ENCODE measurements at regions not wholly inside any gene's neighbourhood (a gene's known extent, or its start where the extent isn't known, plus 50 kb on each side); places are given as distances from the start of the nearest gene placed in this dataset.
A peak's percentile ranks its signal among the peaks of the same experiment; 100 is the strongest.
"Not testable (repeated sequence)": the region's sequence is repeated elsewhere in the genome, so short reads cannot be mapped to it uniquely, and the experiment has no call there.

- H3K27ac ChIP-seq (ENCODE audit: low read length): no peak overlapping the region
- no CpG with 5 or more reads among the region's 3 CpGs for WGBS (ENCODE audit: insufficient coverage)
These were observed 224.9 kb upstream of the SLC16A7 start for GRCh38 chr12:59370933-59371332.

DNA sequence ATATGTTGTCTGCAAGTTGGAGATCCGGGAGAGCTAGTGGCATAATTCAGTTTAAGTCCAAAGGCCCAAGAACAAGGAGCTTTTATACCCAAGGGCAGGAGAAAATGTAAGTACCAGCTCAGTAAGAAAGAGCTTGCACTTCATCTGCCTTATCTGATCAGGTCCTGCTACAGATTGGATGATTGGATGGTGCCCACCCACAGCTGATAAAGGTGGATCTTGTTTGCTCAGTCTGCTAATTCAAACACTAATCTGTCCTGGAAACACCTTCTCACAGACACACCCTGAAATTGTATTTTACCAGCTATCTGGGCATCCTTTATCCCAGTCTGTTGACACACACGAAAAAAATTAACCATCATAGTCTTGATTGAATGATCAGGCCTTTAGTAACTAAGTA is 230.7 kb upstream of the SLC16A7 start:
- H3K27ac ChIP-seq (ENCODE audit: low read length): no peak overlapping the region
- H3K36me3 ChIP-seq (ENCODE audit: control insufficient read depth, insufficient read depth, low read length): no peaks in the 10 kb centered on the region
- H3K4me3 ChIP-seq (ENCODE audit: low read length): no peak overlapping the region
- H3K27me3 ChIP-seq (ENCODE audit: control insufficient read depth, insufficient read depth, low read length): no peaks in the 10 kb centered on the region
- no peaks in the 10 kb centered on the region for H3K9me3 ChIP-seq (replicated peaks; ENCODE audit: control insufficient read depth, low read depth, low read length)
- H3K4me1 ChIP-seq (ENCODE audit: control insufficient read depth, insufficient read depth, low read length): no peaks in the 10 kb centered on the region
- WGBS (ENCODE audit: insufficient coverage): 75% methylated on average over 1 of the region's 2 CpGs
- DNase-seq: no peak

More at GRCh38 chr12:59370933-59371332, 224.9 kb upstream of the SLC16A7 start:
- H3K4me3 ChIP-seq (ENCODE audit: low read length): no peak overlapping the region
- no peaks in the 10 kb centered on the region for H3K9me3 ChIP-seq (replicated peaks; ENCODE audit: control insufficient read depth, low read depth, low read length)
- no peaks in the 10 kb centered on the region for H3K27me3 ChIP-seq (ENCODE audit: control insufficient read depth, insufficient read depth, low read length)
- H3K36me3 ChIP-seq (ENCODE audit: control insufficient read depth, insufficient read depth, low read length): no peaks in the 10 kb centered on the region
- no peaks in the 10 kb centered on the region for H3K4me1 ChIP-seq (ENCODE audit: control insufficient read depth, insufficient read depth, low read length)
- no peak for DNase-seq

DNA sequence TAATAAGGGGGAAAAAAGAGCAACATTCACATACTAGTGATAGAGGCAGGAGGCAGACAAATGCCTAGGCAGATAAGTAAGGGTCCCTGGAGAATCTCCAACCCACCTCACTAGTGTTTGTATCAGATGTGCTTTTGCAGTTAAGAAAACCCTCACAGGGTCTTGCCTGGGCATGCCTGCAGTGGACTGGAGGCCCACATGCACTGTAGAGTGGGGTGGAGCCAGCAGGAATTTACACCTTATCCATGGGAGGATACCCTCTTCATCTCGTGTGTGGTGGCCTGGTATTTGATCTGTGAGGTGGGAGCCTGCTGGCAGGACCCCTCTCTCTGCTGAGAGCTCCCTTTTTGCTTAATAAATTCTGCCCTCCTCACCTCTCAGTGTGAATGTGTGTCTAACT is 238.0 kb upstream of the SLC16A7 start:
- H3K27me3 ChIP-seq (ENCODE audit: control insufficient read depth, insufficient read depth, low read length): no peaks in the 10 kb centered on the region
- DNase-seq: no peak
- WGBS (ENCODE audit: insufficient coverage): no CpG with 5 or more reads among the region's 1 CpG
- no peaks in the 10 kb centered on the region for H3K9me3 ChIP-seq (replicated peaks; ENCODE audit: control insufficient read depth, low read depth, low read length)
- no peak overlapping the region for H3K27ac ChIP-seq (ENCODE audit: low read length)
- H3K36me3 ChIP-seq (ENCODE audit: control insufficient read depth, insufficient read depth, low read length): no peaks in the 10 kb centered on the region
- H3K4me3 ChIP-seq (ENCODE audit: low read length): no peak overlapping the region
- H3K4me1 ChIP-seq (ENCODE audit: control insufficient read depth, insufficient read depth, low read length): no peaks in the 10 kb centered on the region

DNA sequence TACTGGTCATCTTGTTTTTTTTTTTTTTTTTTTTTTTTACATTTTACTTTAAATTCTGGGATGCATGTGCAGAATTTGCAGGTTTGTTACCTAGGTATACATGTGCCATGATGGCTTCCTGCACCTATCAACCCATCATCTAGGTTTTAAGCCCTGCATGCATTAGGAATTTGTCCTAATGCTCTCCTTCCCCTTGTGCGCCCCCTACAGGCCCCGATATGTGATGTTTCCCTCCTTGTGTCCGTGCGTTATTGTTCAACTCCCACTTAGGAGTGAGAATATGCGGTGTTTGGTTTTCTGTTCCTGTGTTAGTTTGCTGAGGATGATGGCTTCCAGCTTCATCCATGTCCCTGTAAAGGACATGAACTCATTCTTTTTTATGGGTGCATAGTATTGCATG is 249.6 kb upstream of the SLC16A7 start:
- not testable (repeated sequence) for H3K36me3 ChIP-seq (ENCODE audit: control insufficient read depth, insufficient read depth, low read length); H3K9me3 ChIP-seq (replicated peaks; ENCODE audit: control insufficient read depth, low read depth, low read length); H3K27me3 ChIP-seq (ENCODE audit: control insufficient read depth, insufficient read depth, low read length); DNase-seq; H3K27ac ChIP-seq (ENCODE audit: low read length); H3K4me3 ChIP-seq (ENCODE audit: low read length); H3K4me1 ChIP-seq (ENCODE audit: control insufficient read depth, insufficient read depth, low read length)
- no CpG with 5 or more reads among the region's 5 CpGs for WGBS (ENCODE audit: insufficient coverage)

GRCh38 chr12:59345406-59345805 is 250.4 kb upstream of the SLC16A7 start:
- no peak overlapping the region for H3K27ac ChIP-seq (ENCODE audit: low read length)
- DNase-seq: no peak
- no peaks in the 10 kb centered on the region for H3K36me3 ChIP-seq (ENCODE audit: control insufficient read depth, insufficient read depth, low read length)
- no peaks in the 10 kb centered on the region for H3K4me1 ChIP-seq (ENCODE audit: control insufficient read depth, insufficient read depth, low read length)
- no peak overlapping the region for H3K4me3 ChIP-seq (ENCODE audit: low read length)
- H3K27me3 ChIP-seq (ENCODE audit: control insufficient read depth, insufficient read depth, low read length): no peaks in the 10 kb centered on the region
- H3K9me3 ChIP-seq (replicated peaks; ENCODE audit: control insufficient read depth, low read depth, low read length): no peaks in the 10 kb centered on the region
- 68% methylated on average over 3 of the region's 4 CpGs for WGBS (ENCODE audit: insufficient coverage)

DNA sequence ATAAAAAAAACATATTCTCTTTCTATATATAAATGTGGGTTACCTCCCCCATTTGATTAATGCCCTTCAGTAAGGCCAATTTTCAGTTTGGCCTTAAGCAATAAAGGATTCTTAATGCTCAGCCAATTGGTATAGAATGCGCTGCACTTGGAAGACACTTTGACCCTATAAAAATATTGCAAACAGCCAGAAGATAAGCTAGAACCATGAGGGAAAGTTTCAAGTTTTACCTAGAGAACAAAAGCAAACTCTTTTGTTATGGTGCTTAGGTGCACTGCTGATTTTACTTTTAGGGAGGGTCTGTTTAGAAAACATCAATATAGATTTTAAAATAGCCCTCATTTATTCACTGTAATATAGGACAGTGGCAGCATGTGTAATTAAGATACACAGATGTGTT is 251.6 kb upstream of the SLC16A7 start:
- Histone ChIP-seq H3K27ac (ENCODE audit: low read length) (no peak overlapping the region), H3K9me3 (replicated peaks; ENCODE audit: control insufficient read depth, low read depth, low read length) (no peaks in the 10 kb centered on the region), H3K27me3 (ENCODE audit: control insufficient read depth, insufficient read depth, low read length) (no peaks in the 10 kb centered on the region), H3K36me3 (ENCODE audit: control insufficient read depth, insufficient read depth, low read length) (no peaks in the 10 kb centered on the region), H3K4me3 (ENCODE audit: low read length) (no peak overlapping the region), H3K4me1 (ENCODE audit: control insufficient read depth, insufficient read depth, low read length) (no peaks in the 10 kb centered on the region)
- no peak for DNase-seq
- WGBS (ENCODE audit: insufficient coverage): no CpG with 5 or more reads among the region's 1 CpG

DNA sequence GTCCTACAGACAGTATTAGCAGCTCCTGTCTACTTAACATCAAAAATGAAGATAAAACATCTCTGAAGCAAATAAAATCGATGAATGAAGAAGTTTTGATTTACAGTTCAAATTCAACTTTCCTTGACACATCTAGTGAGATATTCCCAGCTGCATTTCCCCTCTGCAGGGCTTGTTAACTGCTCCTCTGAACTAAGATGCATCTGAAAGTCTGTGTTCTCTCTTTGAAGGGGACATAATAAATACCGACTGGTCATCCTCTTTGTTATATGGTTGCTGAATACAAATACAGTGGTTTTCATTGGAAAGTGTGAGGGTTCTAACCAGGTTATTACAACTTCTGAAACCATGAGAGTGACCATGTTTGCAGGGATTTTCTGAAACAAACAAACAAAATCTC is 266.4 kb upstream of the SLC16A7 start:
- Histone ChIP-seq H3K4me1 (ENCODE audit: control insufficient read depth, insufficient read depth, low read length) (no peaks in the 10 kb centered on the region), H3K36me3 (ENCODE audit: control insufficient read depth, insufficient read depth, low read length) (no peaks in the 10 kb centered on the region), H3K9me3 (replicated peaks; ENCODE audit: control insufficient read depth, low read depth, low read length) (no peaks in the 10 kb centered on the region), H3K27ac (ENCODE audit: low read length) (no peak overlapping the region), H3K27me3 (ENCODE audit: control insufficient read depth, insufficient read depth, low read length) (no peaks in the 10 kb centered on the region), H3K4me3 (ENCODE audit: low read length) (no peak overlapping the region)
- WGBS (ENCODE audit: insufficient coverage): 60% methylated on average over 1 of the region's 2 CpGs
- DNase-seq: no peak

- 89% methylated on average over 9 of the region's 15 CpGs for WGBS (ENCODE audit: insufficient coverage)
- not testable (repeated sequence) for H3K27ac ChIP-seq (ENCODE audit: low read length); H3K27me3 ChIP-seq (ENCODE audit: control insufficient read depth, insufficient read depth, low read length); H3K9me3 ChIP-seq (replicated peaks; ENCODE audit: control insufficient read depth, low read depth, low read length); H3K4me3 ChIP-seq (ENCODE audit: low read length); H3K36me3 ChIP-seq (ENCODE audit: control insufficient read depth, insufficient read depth, low read length); DNase-seq; H3K4me1 ChIP-seq (ENCODE audit: control insufficient read depth, insufficient read depth, low read length)
These were observed 267.3 kb upstream of the SLC16A7 start for GRCh38 chr12:59328395-59329075.

DNA sequence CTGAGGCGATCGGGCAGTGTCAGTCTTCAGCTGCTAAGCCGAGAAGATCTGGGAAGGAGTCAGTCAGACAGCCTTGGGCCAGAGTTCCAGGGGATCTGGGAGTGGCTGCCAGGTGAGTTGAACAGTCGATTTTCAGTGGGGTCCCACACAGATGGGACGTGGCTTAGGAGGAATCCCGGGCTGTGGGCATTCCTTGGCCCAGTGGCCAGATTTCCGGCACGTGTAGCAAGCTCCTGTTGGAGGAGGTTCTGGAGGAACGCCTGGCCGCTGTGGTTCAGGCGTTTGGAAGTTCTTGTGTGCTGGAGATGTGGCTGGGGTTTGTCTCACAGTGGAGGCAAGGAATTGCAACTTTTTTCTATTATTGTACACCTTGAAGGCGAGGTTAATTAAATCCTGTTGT is 269.4 kb upstream of the SLC16A7 start:
- not testable (repeated sequence) for H3K4me1 ChIP-seq (ENCODE audit: control insufficient read depth, insufficient read depth, low read length); H3K27me3 ChIP-seq (ENCODE audit: control insufficient read depth, insufficient read depth, low read length); DNase-seq; H3K27ac ChIP-seq (ENCODE audit: low read length); H3K9me3 ChIP-seq (replicated peaks; ENCODE audit: control insufficient read depth, low read depth, low read length); H3K36me3 ChIP-seq (ENCODE audit: control insufficient read depth, insufficient read depth, low read length); H3K4me3 ChIP-seq (ENCODE audit: low read length)
- WGBS (ENCODE audit: insufficient coverage): 71% methylated on average over 3 of the region's 12 CpGs

- no peaks in the 10 kb centered on the region for H3K36me3 ChIP-seq (ENCODE audit: control insufficient read depth, insufficient read depth, low read length)
- H3K27me3 ChIP-seq (ENCODE audit: control insufficient read depth, insufficient read depth, low read length): no peaks in the 10 kb centered on the region
- DNase-seq: peak; percentile 13
- no peak overlapping the region for H3K27ac ChIP-seq (ENCODE audit: low read length)
- H3K9me3 ChIP-seq (replicated peaks; ENCODE audit: control insufficient read depth, low read depth, low read length): no peaks in the 10 kb centered on the region
- no peak overlapping the region for H3K4me3 ChIP-seq (ENCODE audit: low read length)
- WGBS (ENCODE audit: insufficient coverage): 45% methylated on average over 2 of the region's 2 CpGs
- H3K4me1 ChIP-seq (ENCODE audit: control insufficient read depth, insufficient read depth, low read length): no peaks in the 10 kb centered on the region
These were observed 273.4 kb upstream of the SLC16A7 start for GRCh38 chr12:59322473-59322872.

- Histone ChIP-seq H3K36me3 (ENCODE audit: control insufficient read depth, insufficient read depth, low read length) (no peaks in the 10 kb centered on the region), H3K4me3 (ENCODE audit: low read length) (no peak overlapping the region)
- no CpG with 5 or more reads among the region's 1 CpG for WGBS (ENCODE audit: insufficient coverage)
These were observed 274.6 kb upstream of the SLC16A7 start for GRCh38 chr12:59321278-59321677.

More at GRCh38 chr12:59321278-59321677, 274.6 kb upstream of the SLC16A7 start:
- Histone ChIP-seq H3K4me1 (ENCODE audit: control insufficient read depth, insufficient read depth, low read length) (no peaks in the 10 kb centered on the region), H3K9me3 (replicated peaks; ENCODE audit: control insufficient read depth, low read depth, low read length) (no peaks in the 10 kb centered on the region), H3K27ac (ENCODE audit: low read length) (no peak overlapping the region), H3K27me3 (ENCODE audit: control insufficient read depth, insufficient read depth, low read length) (no peaks in the 10 kb centered on the region)
- DNase-seq: no peak
